ENCODE measurements at regions not wholly inside any gene's neighbourhood (a gene's known extent, or its start where the extent isn't known, plus 50 kb on each side); places are given as distances from the start of the nearest gene placed in this dataset.

DNA sequence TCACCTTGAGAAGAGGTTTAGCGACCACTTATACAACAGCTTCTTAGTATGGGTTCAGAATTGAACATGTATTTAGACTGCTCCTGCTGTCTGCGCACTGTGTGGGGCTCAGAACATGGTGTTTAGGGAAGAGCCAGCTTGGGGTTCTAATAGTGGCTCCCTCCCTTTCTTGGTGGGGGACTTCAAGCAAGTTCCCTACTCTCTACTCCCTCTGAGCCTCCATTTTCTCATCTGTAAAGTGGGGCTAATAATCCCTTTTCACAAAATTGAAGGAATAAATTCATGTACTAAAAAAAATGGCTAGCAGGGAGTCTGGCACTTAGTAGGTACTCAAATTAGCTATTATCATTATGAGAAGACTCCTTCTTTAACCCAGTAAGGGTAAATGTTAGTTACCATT lies 97.5 kb upstream of the SPATA12 start:
- Histone ChIP-seq H3K36me3 (ENCODE audit: control insufficient read depth, insufficient read depth, low read length) (no peaks in the 10 kb centered on the region), H3K4me3 (ENCODE audit: low read depth, low read length) (no peak overlapping the region), H3K27me3 (ENCODE audit: control insufficient read depth, insufficient read depth, low read length) (no peaks in the 10 kb centered on the region)
- TF ChIP-seq, protein P1, sequence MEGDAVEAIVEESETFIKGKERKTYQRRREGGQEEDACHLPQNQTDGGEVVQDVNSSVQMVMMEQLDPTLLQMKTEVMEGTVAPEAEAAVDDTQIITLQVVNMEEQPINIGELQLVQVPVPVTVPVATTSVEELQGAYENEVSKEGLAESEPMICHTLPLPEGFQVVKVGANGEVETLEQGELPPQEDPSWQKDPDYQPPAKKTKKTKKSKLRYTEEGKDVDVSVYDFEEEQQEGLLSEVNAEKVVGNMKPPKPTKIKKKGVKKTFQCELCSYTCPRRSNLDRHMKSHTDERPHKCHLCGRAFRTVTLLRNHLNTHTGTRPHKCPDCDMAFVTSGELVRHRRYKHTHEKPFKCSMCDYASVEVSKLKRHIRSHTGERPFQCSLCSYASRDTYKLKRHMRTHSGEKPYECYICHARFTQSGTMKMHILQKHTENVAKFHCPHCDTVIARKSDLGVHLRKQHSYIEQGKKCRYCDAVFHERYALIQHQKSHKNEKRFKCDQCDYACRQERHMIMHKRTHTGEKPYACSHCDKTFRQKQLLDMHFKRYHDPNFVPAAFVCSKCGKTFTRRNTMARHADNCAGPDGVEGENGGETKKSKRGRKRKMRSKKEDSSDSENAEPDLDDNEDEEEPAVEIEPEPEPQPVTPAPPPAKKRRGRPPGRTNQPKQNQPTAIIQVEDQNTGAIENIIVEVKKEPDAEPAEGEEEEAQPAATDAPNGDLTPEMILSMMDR (IDR thresholded peaks at IDR 0.05; ENCODE audit: insufficient read depth, low read length, poor library complexity, severe bottlenecking): no peak
- DNase-seq (ENCODE audit: low read depth): no peak

- DNase-seq (ENCODE audit: low read depth): no peak
- H3K27me3 ChIP-seq (ENCODE audit: control insufficient read depth, insufficient read depth, low read length): no peaks in the 10 kb centered on the region
- no peaks in the 10 kb centered on the region for H3K36me3 ChIP-seq (ENCODE audit: control insufficient read depth, insufficient read depth, low read length)
- TF ChIP-seq, protein P1 (IDR thresholded peaks at IDR 0.05; ENCODE audit: insufficient read depth, low read length, poor library complexity, severe bottlenecking): no peak
- H3K4me3 ChIP-seq (ENCODE audit: low read depth, low read length): no peak overlapping the region
These were observed 98.3 kb upstream of the SPATA12 start for GRCh38 chr3:56962206-56962605.

- Histone ChIP-seq H3K36me3 (ENCODE audit: control insufficient read depth, insufficient read depth, low read length) (no peaks in the 10 kb centered on the region), H3K27me3 (ENCODE audit: control insufficient read depth, insufficient read depth, low read length) (no peaks in the 10 kb centered on the region)
- DNase-seq (ENCODE audit: low read depth): no peak
These were observed 100.1 kb upstream of the SPATA12 start for GRCh38 chr3:56960234-56960917.

DNA sequence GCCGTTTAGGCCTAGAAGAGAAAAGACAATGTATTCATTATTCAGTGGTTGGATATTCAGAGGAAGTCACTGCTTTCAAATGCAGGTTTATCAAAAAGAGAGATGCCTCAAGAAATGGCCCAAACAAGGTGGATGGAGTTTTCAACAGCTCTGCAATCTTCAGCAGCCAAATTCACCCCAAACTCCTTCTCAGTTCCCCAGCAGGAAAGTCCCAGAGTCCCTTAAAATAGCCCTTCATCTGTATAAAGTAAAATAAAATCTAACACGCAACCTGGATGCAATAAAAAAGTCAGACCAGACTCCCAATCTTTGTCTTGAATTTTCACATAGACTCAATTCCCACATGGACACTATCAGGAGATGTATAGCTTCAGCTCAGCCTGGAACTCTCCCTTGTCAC lies 101.6 kb upstream of the SPATA12 start:
- TF ChIP-seq, protein P1 (IDR thresholded peaks at IDR 0.05; ENCODE audit: insufficient read depth, low read length, poor library complexity, severe bottlenecking): no peak
- DNase-seq (ENCODE audit: low read depth): no peak
- Histone ChIP-seq H3K36me3 (ENCODE audit: control insufficient read depth, insufficient read depth, low read length) (no peaks in the 10 kb centered on the region), H3K27me3 (ENCODE audit: control insufficient read depth, insufficient read depth, low read length) (no peaks in the 10 kb centered on the region), H3K4me3 (ENCODE audit: low read depth, low read length) (no peak overlapping the region)

More at GRCh38 chr3:56960234-56960917, 100.1 kb upstream of the SPATA12 start:
- TF ChIP-seq, protein P1 (IDR thresholded peaks at IDR 0.05; ENCODE audit: insufficient read depth, low read length, poor library complexity, severe bottlenecking): no peak
- H3K4me3 ChIP-seq (ENCODE audit: low read depth, low read length): no peak overlapping the region

DNA sequence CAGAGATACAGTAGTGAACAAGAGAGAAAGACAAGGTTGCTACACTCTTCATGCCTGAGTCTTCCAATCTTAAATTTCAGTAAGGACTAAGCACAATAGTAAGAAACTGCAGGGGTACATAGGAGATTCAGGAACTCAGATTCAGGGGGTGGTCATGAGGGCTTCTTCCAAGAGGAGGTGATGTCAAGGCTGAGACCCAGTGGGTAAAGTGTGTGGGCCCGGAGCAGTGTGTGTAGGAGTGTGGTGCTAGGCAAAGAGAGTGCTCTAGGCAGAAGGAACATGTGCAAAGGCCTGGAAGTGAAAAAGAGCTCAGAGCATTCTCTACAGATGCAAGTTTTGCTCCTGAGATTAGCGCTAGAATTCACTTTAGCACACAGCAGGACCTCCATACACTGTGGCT lies 102.9 kb upstream of the SPATA12 start:
- no peak for DNase-seq (ENCODE audit: low read depth)
- no peaks in the 10 kb centered on the region for H3K27me3 ChIP-seq (ENCODE audit: control insufficient read depth, insufficient read depth, low read length)
- TF ChIP-seq, protein P1 (IDR thresholded peaks at IDR 0.05; ENCODE audit: insufficient read depth, low read length, poor library complexity, severe bottlenecking): no peak
- H3K36me3 ChIP-seq (ENCODE audit: control insufficient read depth, insufficient read depth, low read length): no peaks in the 10 kb centered on the region
- no peak overlapping the region for H3K4me3 ChIP-seq (ENCODE audit: low read depth, low read length)

- TF ChIP-seq, protein P1 (IDR thresholded peaks at IDR 0.05; ENCODE audit: insufficient read depth, low read length, poor library complexity, severe bottlenecking): no peak
- DNase-seq (ENCODE audit: low read depth): no peak
These were observed 103.6 kb upstream of the SPATA12 start for GRCh38 chr3:56956906-56957305.

More at GRCh38 chr3:56956906-56957305, 103.6 kb upstream of the SPATA12 start:
- Histone ChIP-seq H3K27me3 (ENCODE audit: control insufficient read depth, insufficient read depth, low read length) (no peaks in the 10 kb centered on the region), H3K4me3 (ENCODE audit: low read depth, low read length) (no peak overlapping the region), H3K36me3 (ENCODE audit: control insufficient read depth, insufficient read depth, low read length) (no peaks in the 10 kb centered on the region)

Data from kidney epithelial cell (primary cell).